GM12878 (cell line): ENCODE measurements at regions not wholly inside any gene's neighbourhood (a gene's known extent, or its start where the extent isn't known, plus 50 kb on each side); places are given as distances from the start of the nearest gene placed in this dataset.

ENCODE experiments used
- ATAC-seq: fragments of 200-7000 bp; cut with Tn5 transposase; 3 replicates; pipeline ENCODE4 v1.9.1; 2020; ENCODE audit warnings: mild to moderate bottlenecking, moderate library complexity
- BruUV-seq: library from RNA; stranded (reverse); fragments of 400-500 nt; replicated peaks from 2 replicates; lab custom pipeline; 2021; lab: Mats Ljungman, UMichigan
- CTCF ChIA-PET: fragments of 300-600 bp; sonication (Branson Sonifier 250); formaldehyde crosslinking; extraction: SDS; loops from one replicate; lab custom pipeline; 2021; ENCODE audit warnings: inconsistent platforms; lab: Yijun Ruan, JAX
- POLR2A ChIA-PET: fragments of 350-600 bp; formaldehyde crosslinking; extraction: SDS; loops from one replicate; lab custom pipeline; 2021; ENCODE audit warnings: inconsistent platforms; lab: Charles Lee
- RAD21 ChIA-PET: fragments of 300-600 bp; sonication (Branson Sonifier 250); formaldehyde crosslinking; loops from one replicate; lab custom pipeline; 2023; ENCODE audit warnings: antibody characterized with exemption; ENCODE audit not compliant: unreplicated experiment; lab: Charles Lee
- SMC1A ChIA-PET: fragments of 300-600 bp; sonication (Branson Sonifier 250); formaldehyde crosslinking; loops from one replicate; lab custom pipeline; 2023; ENCODE audit not compliant: unreplicated experiment, uncharacterized antibody; lab: Charles Lee
- DNase-seq: peaks from one replicate; pipeline ENCODE4 v3.0.0-alpha.2; 2011; ENCODE audit warnings: low read depth, low spot score
- FAIRE-seq: peaks from 3 replicates; lab custom pipeline; 2011; peaks lifted over from hg19 to GRCh38; lab: Jason Lieb, UNC
- H2AFZ ChIP-seq: 2 replicates; pipeline ENCODE4 v1.6.0; 2011; ENCODE audit warnings: low read depth, low read length, control low read depth; ENCODE audit not compliant: control insufficient read depth
- H3K27ac ChIP-seq: 2 replicates; pipeline ENCODE4 v1.5.1; 2011; ENCODE audit warnings: control low read depth; ENCODE audit not compliant: control insufficient read depth, insufficient read depth
- H3K27me3 ChIP-seq, 2 experiments: replicated peaks in 1 of 2; 2 replicates each; pipeline versions ENCODE4 v1.6.0 to v1.6.1; 2011; ENCODE audit warnings: low read length in 1 of 2; ENCODE audit not compliant: control insufficient read depth in 2 of 2, insufficient read depth in 2 of 2
- H3K36me3 ChIP-seq, 2 experiments: 2 replicates each; pipeline ENCODE4 v1.5.1; 2011; ENCODE audit warnings: low read length in 1 of 2; ENCODE audit not compliant: control insufficient read depth in 2 of 2, insufficient read depth in 2 of 2
- H3K4me1 ChIP-seq: 2 replicates; pipeline ENCODE4 v1.6.1; 2011; ENCODE audit warnings: mild to moderate bottlenecking, low read length, moderate library complexity, mixed read lengths; ENCODE audit not compliant: control insufficient read depth, insufficient read depth
- H3K4me2 ChIP-seq: 2 replicates; pipeline ENCODE4 v1.6.0; 2011; ENCODE audit warnings: control low read depth; ENCODE audit not compliant: control insufficient read depth, insufficient read depth
- H3K4me3 ChIP-seq: fragments of 200-600 bp; sonication (generic); 2 replicates; pipeline ENCODE4 v1.5.1; 2016
- H3K79me2 ChIP-seq: 2 replicates; pipeline ENCODE4 v1.6.0; 2011; ENCODE audit warnings: low read length; ENCODE audit not compliant: control insufficient read depth, insufficient read depth
- H3K9ac ChIP-seq: 2 replicates; pipeline ENCODE4 v1.8.0; 2011; ENCODE audit warnings: low read length, control low read depth, mixed read lengths; ENCODE audit not compliant: control insufficient read depth, insufficient read depth
- H3K9me3 ChIP-seq: replicated peaks from 3 replicates; pipeline ENCODE4 v1.5.1; 2011; ENCODE audit warnings: mild to moderate bottlenecking, low read length; ENCODE audit not compliant: control insufficient read depth, insufficient read depth
- H4K20me1 ChIP-seq: 2 replicates; pipeline ENCODE4 v1.6.0; 2011; ENCODE audit not compliant: control insufficient read depth, insufficient read depth
- CBX5 ChIP-seq: sonication (generic); IDR thresholded peaks from 2 replicates; pipeline ENCODE4 v1.6.1; 2016; ENCODE audit warnings: low read depth, moderate library complexity, mild to moderate bottlenecking, inconsistent platforms
- CEBPB ChIP-seq, 2 experiments: fragments of 150-350 bp in 1 of 2; IDR thresholded peaks; 2 replicates each; pipeline ENCODE4 v1.6.1; 2012 to 2014; ENCODE audit warnings: low read depth in 2 of 2, low read length in 2 of 2, borderline replicate concordance in 1 of 2, inconsistent platforms in 1 of 2
- HDGF ChIP-seq: fragments of 450-650 bp; IDR thresholded peaks from 2 replicates; pipeline ENCODE4 v1.6.1; 2016; ENCODE audit warnings: antibody characterized with exemption
- IKZF1 ChIP-seq: fragments of 450-650 bp; conservative IDR thresholded peaks from 2 replicates; pipeline ENCODE4 v1.6.1; 2017; ENCODE audit warnings: antibody characterized with exemption, mild to moderate bottlenecking
- IKZF2 ChIP-seq, 2 experiments: fragments of 450-650 bp; IDR thresholded peaks; 2 replicates each; pipeline ENCODE4 v1.6.1; 2017; ENCODE audit warnings: mild to moderate bottlenecking in 2 of 2, moderate library complexity in 2 of 2
- JUND ChIP-seq: IDR thresholded peaks from 2 replicates; pipeline ENCODE4 v1.6.1; 2012; ENCODE audit warnings: low read depth, mild to moderate bottlenecking, low read length, improper control_type of control experiment, moderate library complexity
- MEF2A ChIP-seq: IDR thresholded peaks from 2 replicates; pipeline ENCODE4 v1.6.1; 2011; ENCODE audit warnings: low read depth, mild to moderate bottlenecking, low read length, moderate library complexity; ENCODE audit not compliant: insufficient read depth
- MTA3 ChIP-seq: IDR thresholded peaks from 2 replicates; pipeline ENCODE4 v1.6.1; 2012; ENCODE audit warnings: low read length, inconsistent platforms, borderline replicate concordance
- RUNX3 ChIP-seq: IDR thresholded peaks from 2 replicates; pipeline ENCODE4 v1.6.1; 2012; ENCODE audit warnings: low read length, inconsistent platforms
- YBX1 ChIP-seq: fragments of 450-650 bp; IDR thresholded peaks from 2 replicates; pipeline ENCODE4 v1.6.1; 2016; ENCODE audit warnings: antibody characterized with exemption
- ZBTB33 ChIP-seq: fragments of 450-650 bp; IDR thresholded peaks from 2 replicates; pipeline ENCODE4 v1.6.1; 2017; ENCODE audit warnings: mild to moderate bottlenecking
- WGBS: methylation state at CpG from one replicate; pipeline ENCODE4 v1.1.6; 2016; ENCODE audit warnings: low lambda C conversion rate; ENCODE audit not compliant: insufficient replicate concordance, insufficient coverage; ENCODE audit errors: missing lambda C conversion rate; 5-methylcytosine and 5-hydroxymethylcytosine counted together
- in situ Hi-C: fragments of 300-500 bp; cut with MboI; formaldehyde crosslinking; loops from 9 replicates; pipeline ENCODE4 v1.14.3; 2018; ENCODE audit warnings: mixed read lengths
- intact Hi-C: fragments of 100-400 bp; cut with micrococcal nuclease; formaldehyde crosslinking; loops from one replicate; pipeline ENCODE4 v1.14.2; 2022; ENCODE audit not compliant: unreplicated experiment
- TF ChIP-seq, protein P1 (sequence below): IDR thresholded peaks from 2 replicates; pipeline ENCODE4 v1.6.1; 2011; ENCODE audit warnings: borderline replicate concordance, low read depth, mild to moderate bottlenecking, moderate library complexity, mixed read lengths, low read length; ENCODE audit not compliant: insufficient read depth; ENCODE audit errors: extremely low read length
- TF ChIP-seq, protein P2 (sequence below): fragments of 150-350 bp; IDR thresholded peaks from 2 replicates; pipeline ENCODE4 v1.6.1; 2016; ENCODE audit warnings: low read depth, low read length
- TF ChIP-seq, protein P3 (sequence below): IDR thresholded peaks from 2 replicates; pipeline ENCODE4 v1.6.1; 2011; ENCODE audit warnings: low read depth, low read length, improper control_type of control experiment, borderline replicate concordance

GRCh38 chr10:6305401-6306321 is 102.9 kb downstream of the PFKFB3 start:
- FAIRE-seq (no peak), DNase-seq (no peak), ATAC-seq (peak; percentile 21)
- Histone ChIP-seq H3K9ac (no peak overlapping the region), H3K4me3 (no peak overlapping the region), H3K4me2 (no peak overlapping the region), H4K20me1 (no peaks in the 10 kb centered on the region), H3K27me3 (no peaks in the 10 kb centered on the region), H3K4me1 (peaks cover 9% of the 10 kb centered on the region), H2AFZ (no peak overlapping the region), H3K9me3 (no peaks in the 10 kb centered on the region; the same call in 2 of the 3 replicates), H3K27ac (no peak overlapping the region), H3K36me3 (no peaks in the 10 kb centered on the region), H3K79me2 (no peaks in the 10 kb centered on the region)
- CTCF ChIA-PET, result interaction anchor here (0.7 kb wide), 2 partner anchors 10 to 112 kb away, joined by 3 read pairs; no protein-coding TSS in a partner anchor
- WGBS, result 48% methylated on average over 7 of the region's 7 CpGs
- RAD21 ChIA-PET, result interaction anchor here (1.1 to 2.2 kb wide), 2 partner anchors 10 to 14 kb away, joined by 4 to 6 read pairs; no protein-coding TSS in a partner anchor
- intact Hi-C loops (no loop called here), in situ Hi-C loops (no loop called here)
- SMC1A ChIA-PET, result interaction anchor here (0.6 to 8.1 kb wide), 9 partner anchors 6 to 109 kb away, joined by 3 to 63 read pairs (median 4); no protein-coding TSS in a partner anchor
- no TSS peak for BruUV-seq
- POLR2A ChIA-PET, result interaction anchor here (0.9 to 1.5 kb wide), 3 partner anchors 15 to 40 kb away, joined by 3 to 4 read pairs (median 4); no protein-coding TSS in a partner anchor
- TF ChIP-seq RUNX3 (0 out of 2 replicates have a peak, but pooled peaks have one; percentile 10), JUND (no peak), IKZF2 (IDR thresholded peaks at IDR 0.05) (peak; percentile 40 to 57; a peak in 2 of 4 replicates), YBX1 (no peak), CBX5 (no peak), HDGF (no peak), IKZF1 (0 out of 2 replicates have a peak, but pooled peaks have one; percentile 24), CEBPB (IDR thresholded peaks at IDR 0.05; ENCODE audit: borderline replicate concordance in 1 of 2, low read depth in 2 of 2, low read length in 2 of 2) (no peak), MTA3 (no peak), MEF2A (peak; percentile 41; the same call in 1 of the 2 replicates), ZBTB33 (no peak)
- TF ChIP-seq, protein P1, sequence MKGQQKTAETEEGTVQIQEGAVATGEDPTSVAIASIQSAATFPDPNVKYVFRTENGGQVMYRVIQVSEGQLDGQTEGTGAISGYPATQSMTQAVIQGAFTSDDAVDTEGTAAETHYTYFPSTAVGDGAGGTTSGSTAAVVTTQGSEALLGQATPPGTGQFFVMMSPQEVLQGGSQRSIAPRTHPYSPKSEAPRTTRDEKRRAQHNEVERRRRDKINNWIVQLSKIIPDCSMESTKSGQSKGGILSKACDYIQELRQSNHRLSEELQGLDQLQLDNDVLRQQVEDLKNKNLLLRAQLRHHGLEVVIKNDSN, result no peak
- TF ChIP-seq, protein P2, sequence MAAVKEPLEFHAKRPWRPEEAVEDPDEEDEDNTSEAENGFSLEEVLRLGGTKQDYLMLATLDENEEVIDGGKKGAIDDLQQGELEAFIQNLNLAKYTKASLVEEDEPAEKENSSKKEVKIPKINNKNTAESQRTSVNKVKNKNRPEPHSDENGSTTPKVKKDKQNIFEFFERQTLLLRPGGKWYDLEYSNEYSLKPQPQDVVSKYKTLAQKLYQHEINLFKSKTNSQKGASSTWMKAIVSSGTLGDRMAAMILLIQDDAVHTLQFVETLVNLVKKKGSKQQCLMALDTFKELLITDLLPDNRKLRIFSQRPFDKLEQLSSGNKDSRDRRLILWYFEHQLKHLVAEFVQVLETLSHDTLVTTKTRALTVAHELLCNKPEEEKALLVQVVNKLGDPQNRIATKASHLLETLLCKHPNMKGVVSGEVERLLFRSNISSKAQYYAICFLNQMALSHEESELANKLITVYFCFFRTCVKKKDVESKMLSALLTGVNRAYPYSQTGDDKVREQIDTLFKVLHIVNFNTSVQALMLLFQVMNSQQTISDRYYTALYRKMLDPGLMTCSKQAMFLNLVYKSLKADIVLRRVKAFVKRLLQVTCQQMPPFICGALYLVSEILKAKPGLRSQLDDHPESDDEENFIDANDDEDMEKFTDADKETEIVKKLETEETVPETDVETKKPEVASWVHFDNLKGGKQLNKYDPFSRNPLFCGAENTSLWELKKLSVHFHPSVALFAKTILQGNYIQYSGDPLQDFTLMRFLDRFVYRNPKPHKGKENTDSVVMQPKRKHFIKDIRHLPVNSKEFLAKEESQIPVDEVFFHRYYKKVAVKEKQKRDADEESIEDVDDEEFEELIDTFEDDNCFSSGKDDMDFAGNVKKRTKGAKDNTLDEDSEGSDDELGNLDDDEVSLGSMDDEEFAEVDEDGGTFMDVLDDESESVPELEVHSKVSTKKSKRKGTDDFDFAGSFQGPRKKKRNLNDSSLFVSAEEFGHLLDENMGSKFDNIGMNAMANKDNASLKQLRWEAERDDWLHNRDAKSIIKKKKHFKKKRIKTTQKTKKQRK, result no peak
- TF ChIP-seq, protein P3, sequence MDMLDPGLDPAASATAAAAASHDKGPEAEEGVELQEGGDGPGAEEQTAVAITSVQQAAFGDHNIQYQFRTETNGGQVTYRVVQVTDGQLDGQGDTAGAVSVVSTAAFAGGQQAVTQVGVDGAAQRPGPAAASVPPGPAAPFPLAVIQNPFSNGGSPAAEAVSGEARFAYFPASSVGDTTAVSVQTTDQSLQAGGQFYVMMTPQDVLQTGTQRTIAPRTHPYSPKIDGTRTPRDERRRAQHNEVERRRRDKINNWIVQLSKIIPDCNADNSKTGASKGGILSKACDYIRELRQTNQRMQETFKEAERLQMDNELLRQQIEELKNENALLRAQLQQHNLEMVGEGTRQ, result no peak
